Central memory CD8-positive, alpha-beta T cell (primary cell): ENCODE measurements at regions not wholly inside any gene's neighbourhood (a gene's known extent, or its start where the extent isn't known, plus 50 kb on each side); places are given as distances from the start of the nearest gene placed in this dataset.
A peak's percentile ranks its signal among the peaks of the same experiment; 100 is the strongest.
"Not testable (repeated sequence)": the region's sequence is repeated elsewhere in the genome, so short reads cannot be mapped to it uniquely, and the experiment has no call there.

Experiments
- ATAC-seq: fragments of 150-1000 bp; cut with Tn5 transposase; replicated peaks from 2 replicates; pipeline ENCODE4 v1.10.0; 2022; ENCODE audit warnings: mild to moderate bottlenecking, moderate FRiP score, moderate number of reproducible peaks; ENCODE audit not compliant: poor library complexity, severe bottlenecking; ENCODE audit errors: extremely low read depth
- DNase-seq, 2 donors: peaks; one replicate each; pipeline ENCODE4 v3.0.0; 2021; ENCODE audit warnings: low spot score in 2 of 2
- H3K27ac Mint-ChIP-seq: one replicate; pipeline ENCODE4 v1.8.0; 2022; ENCODE audit warnings: low read depth, mild to moderate bottlenecking, moderate library complexity, mixed read lengths
- H3K27me3 Mint-ChIP-seq: one replicate; pipeline ENCODE4 v1.8.0; 2022; ENCODE audit warnings: mixed read lengths
- H3K36me3 Mint-ChIP-seq: one replicate; pipeline ENCODE4 v1.8.0; 2022; ENCODE audit warnings: mild to moderate bottlenecking, moderate library complexity, mixed read lengths; ENCODE audit not compliant: insufficient read depth
- H3K4me1 Mint-ChIP-seq: one replicate; pipeline ENCODE4 v1.8.0; 2022; ENCODE audit warnings: mixed read lengths
- H3K4me3 Mint-ChIP-seq: one replicate; pipeline ENCODE4 v1.8.0; 2022; ENCODE audit warnings: mild to moderate bottlenecking, moderate library complexity, mixed read lengths
- H3K9me3 Mint-ChIP-seq: one replicate; pipeline ENCODE4 v1.8.0; 2022; ENCODE audit warnings: mixed read lengths

DNA sequence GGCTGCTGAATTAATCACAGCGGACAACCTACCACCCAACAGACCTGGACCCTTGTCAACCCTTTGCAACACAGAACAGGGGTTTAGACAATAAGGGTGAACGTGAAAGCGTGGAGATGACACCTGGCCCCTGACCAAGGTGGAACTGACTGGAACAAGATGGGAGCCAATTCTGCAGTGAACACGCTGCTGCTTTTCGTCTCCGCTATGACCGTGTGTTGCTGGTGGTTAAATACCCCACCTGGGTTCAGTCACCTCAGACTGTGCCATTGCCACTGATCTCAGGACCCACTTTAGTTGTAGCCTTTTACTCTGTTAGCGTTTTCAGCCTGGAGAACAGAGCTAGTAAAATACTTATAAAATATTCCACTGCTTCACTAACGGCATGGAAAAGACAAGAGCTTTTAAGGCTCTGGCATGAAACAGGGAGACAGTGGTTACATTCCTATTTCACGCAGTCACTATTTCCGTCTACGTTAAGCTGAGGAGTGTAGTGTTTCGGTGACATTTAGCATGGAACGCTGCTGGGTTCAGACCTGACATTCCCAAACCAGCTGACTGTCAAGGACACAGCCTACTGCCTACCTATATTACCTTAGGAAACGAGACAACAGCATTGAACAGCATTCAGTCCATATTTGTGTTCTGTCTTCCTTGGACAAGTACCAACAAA, 119.5 kb upstream of the PRSS1 start:
- Mint-ChIP-seq H3K27ac (no peak overlapping the region), H3K9me3 (no peaks in the 10 kb centered on the region)
- no peak for ATAC-seq

GRCh38 chr7:142628945-142629344, 120.3 kb upstream of the PRSS1 start:
- DNase-seq: no peak
- no peaks in the 10 kb centered on the region for H3K36me3 Mint-ChIP-seq
- peaks cover 14% of the 10 kb centered on the region for H3K27me3 Mint-ChIP-seq
- no peaks in the 10 kb centered on the region for H3K9me3 Mint-ChIP-seq
- ATAC-seq: no peak
- peaks cover 8% of the 10 kb centered on the region for H3K4me1 Mint-ChIP-seq
- H3K27ac Mint-ChIP-seq: no peak overlapping the region
- no peak overlapping the region for H3K4me3 Mint-ChIP-seq

More for the DNA sequence above, 119.5 kb upstream of the PRSS1 start:
- Mint-ChIP-seq H3K36me3 (no peaks in the 10 kb centered on the region), H3K4me1 (peaks cover 8% of the 10 kb centered on the region), H3K27me3 (peaks cover 14% of the 10 kb centered on the region), H3K4me3 (no peak overlapping the region)
- DNase-seq: no peak

GRCh38 chr7:142627223-142627622, 122.0 kb upstream of the PRSS1 start:
- not testable (repeated sequence) for H3K36me3 Mint-ChIP-seq, H3K9me3 Mint-ChIP-seq, H3K27me3 Mint-ChIP-seq, H3K27ac Mint-ChIP-seq, DNase-seq, H3K4me1 Mint-ChIP-seq, H3K4me3 Mint-ChIP-seq, ATAC-seq

- H3K27me3 Mint-ChIP-seq: peaks cover 3% of the 10 kb centered on the region
- H3K36me3 Mint-ChIP-seq: no peaks in the 10 kb centered on the region
- no peaks in the 10 kb centered on the region for H3K4me1 Mint-ChIP-seq
- H3K27ac Mint-ChIP-seq: peak overlapping the region; percentile 59
- H3K4me3 Mint-ChIP-seq: peak overlapping the region; percentile 56
- no peaks in the 10 kb centered on the region for H3K9me3 Mint-ChIP-seq
- DNase-seq: peak; percentile 34 to 44
- peak; percentile 32 for ATAC-seq
These were observed 122.7 kb upstream of the PRSS1 start for GRCh38 chr7:142626420-142627035.

GRCh38 chr7:142625216-142625615, 124.1 kb upstream of the PRSS1 start:
- H3K27me3 Mint-ChIP-seq, DNase-seq, H3K4me3 Mint-ChIP-seq, H3K9me3 Mint-ChIP-seq, ATAC-seq, H3K27ac Mint-ChIP-seq, H3K36me3 Mint-ChIP-seq, H3K4me1 Mint-ChIP-seq: not testable (repeated sequence)

DNA sequence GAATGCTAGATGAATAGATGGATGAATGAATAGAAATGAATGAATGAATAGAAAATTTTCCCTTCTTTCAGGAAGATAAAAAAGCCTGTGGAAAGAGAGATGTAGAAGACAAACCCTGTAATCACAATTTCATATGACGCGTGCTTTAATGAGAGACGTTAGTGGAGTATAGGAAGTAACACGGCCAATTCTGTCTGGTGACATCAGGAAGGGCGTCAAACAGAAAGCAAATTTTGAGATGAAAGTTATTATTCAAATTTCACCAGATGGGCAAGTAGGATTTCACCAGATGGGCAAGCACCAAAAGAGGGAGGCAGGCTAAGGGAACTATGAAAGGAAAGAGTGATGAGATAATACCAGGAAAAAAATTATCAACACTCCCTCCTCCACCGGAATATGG, 128.9 kb upstream of the PRSS1 start:
- H3K27ac Mint-ChIP-seq: peak overlapping the region; percentile 4
- no peak for ATAC-seq
- DNase-seq: no peak
- no peaks in the 10 kb centered on the region for H3K9me3 Mint-ChIP-seq
- H3K36me3 Mint-ChIP-seq: peaks cover 2% of the 10 kb centered on the region
- H3K4me1 Mint-ChIP-seq: no peaks in the 10 kb centered on the region
- H3K27me3 Mint-ChIP-seq: no peaks in the 10 kb centered on the region
- H3K4me3 Mint-ChIP-seq: no peak overlapping the region

DNA sequence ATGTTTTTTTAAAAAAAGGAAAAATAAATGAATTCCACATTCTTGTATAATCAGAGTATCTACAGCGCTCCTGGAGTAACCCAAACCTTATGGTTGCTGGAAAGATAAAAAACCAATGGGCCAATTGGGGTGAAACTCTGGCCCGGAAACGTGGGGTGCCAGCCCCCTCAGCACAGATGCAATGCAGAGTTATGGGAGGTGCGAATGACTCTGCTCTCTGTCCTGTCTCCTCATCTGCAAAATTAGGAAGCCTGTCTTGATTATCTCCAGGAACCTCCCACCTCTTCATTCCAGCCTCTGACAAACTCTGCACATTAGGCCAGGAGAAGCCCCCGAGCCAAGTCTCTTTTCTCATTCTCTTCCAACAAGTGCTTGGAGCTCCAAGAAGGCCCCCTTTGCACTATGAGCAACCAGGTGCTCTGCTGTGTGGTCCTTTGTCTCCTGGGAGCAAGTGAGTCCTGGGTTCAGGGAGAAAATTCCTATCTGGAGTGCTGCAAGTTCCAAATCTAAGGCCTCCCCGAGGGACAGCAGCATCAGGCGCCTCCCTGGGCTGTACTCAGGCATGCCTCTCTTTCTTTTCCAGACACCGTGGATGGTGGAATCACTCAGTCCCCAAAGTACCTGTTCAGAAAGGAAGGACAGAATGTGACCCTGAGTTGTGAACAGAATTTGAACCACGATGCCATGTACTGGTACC, 130.5 kb upstream of the PRSS1 start:
- ATAC-seq: no peak
- H3K27ac Mint-ChIP-seq: no peak overlapping the region

DNA sequence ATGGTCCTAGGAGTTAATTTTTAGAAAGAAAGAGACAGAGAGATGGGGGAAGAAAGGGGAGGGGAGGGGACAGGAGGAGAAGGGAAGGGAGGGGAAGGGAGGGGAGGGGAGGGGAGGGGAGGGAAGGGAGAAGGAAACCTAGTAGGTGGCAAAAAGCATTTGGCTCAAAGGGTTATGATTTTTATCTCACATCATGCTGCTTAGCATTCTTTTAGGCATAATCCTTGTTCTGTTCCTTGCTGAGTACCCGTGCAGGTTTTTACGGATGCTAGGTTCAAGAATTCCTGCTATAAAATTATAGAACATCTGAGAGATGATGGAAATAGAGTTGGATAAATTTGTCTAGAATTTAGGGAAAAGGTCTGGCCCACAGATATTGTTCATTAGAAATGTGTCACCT, 132.4 kb upstream of the PRSS1 start:
- no peak for ATAC-seq
- no peaks in the 10 kb centered on the region for H3K27me3 Mint-ChIP-seq
- H3K36me3 Mint-ChIP-seq: peaks cover 2% of the 10 kb centered on the region
- H3K4me1 Mint-ChIP-seq: no peaks in the 10 kb centered on the region
- DNase-seq: no peak
- H3K9me3 Mint-ChIP-seq: no peaks in the 10 kb centered on the region
- no peak overlapping the region for H3K27ac Mint-ChIP-seq
- H3K4me3 Mint-ChIP-seq: peak overlapping the region; percentile 62

More for the DNA sequence above, 130.5 kb upstream of the PRSS1 start:
- DNase-seq: no peak
- H3K27me3 Mint-ChIP-seq: no peaks in the 10 kb centered on the region
- H3K36me3 Mint-ChIP-seq: peaks cover 2% of the 10 kb centered on the region
- no peaks in the 10 kb centered on the region for H3K4me1 Mint-ChIP-seq
- peak overlapping the region; percentile 18 for H3K4me3 Mint-ChIP-seq
- H3K9me3 Mint-ChIP-seq: no peaks in the 10 kb centered on the region

- no peak for DNase-seq
- H3K9me3 Mint-ChIP-seq: no peaks in the 10 kb centered on the region
- H3K27ac Mint-ChIP-seq: no peak overlapping the region
- ATAC-seq: no peak
- no peaks in the 10 kb centered on the region for H3K4me1 Mint-ChIP-seq
- H3K36me3 Mint-ChIP-seq: peaks cover 2% of the 10 kb centered on the region
- peak overlapping the region; percentile 62 for H3K4me3 Mint-ChIP-seq
- no peaks in the 10 kb centered on the region for H3K27me3 Mint-ChIP-seq
These were observed 133.1 kb upstream of the PRSS1 start for GRCh38 chr7:142616121-142616643.

GRCh38 chr7:142615508-142615907, 133.8 kb upstream of the PRSS1 start:
- peak overlapping the region; percentile 70 for H3K27ac Mint-ChIP-seq
- no peaks in the 10 kb centered on the region for H3K9me3 Mint-ChIP-seq

GRCh38 chr7:142614116-142614515, 135.2 kb upstream of the PRSS1 start:
- Mint-ChIP-seq H3K27me3 (peaks cover 5% of the 10 kb centered on the region), H3K36me3 (peaks cover 2% of the 10 kb centered on the region), H3K4me3 (no peak overlapping the region), H3K9me3 (no peaks in the 10 kb centered on the region), H3K4me1 (no peaks in the 10 kb centered on the region), H3K27ac (peak overlapping the region; percentile 70)
- no peak for DNase-seq
- ATAC-seq: no peak

More at GRCh38 chr7:142615508-142615907, 133.8 kb upstream of the PRSS1 start:
- H3K4me3 Mint-ChIP-seq: no peak overlapping the region
- H3K27me3 Mint-ChIP-seq: no peaks in the 10 kb centered on the region
- DNase-seq (no peak), ATAC-seq (no peak)
- H3K4me1 Mint-ChIP-seq: no peaks in the 10 kb centered on the region
- H3K36me3 Mint-ChIP-seq: peaks cover 2% of the 10 kb centered on the region

- Mint-ChIP-seq H3K27me3 (peaks cover 9% of the 10 kb centered on the region), H3K36me3 (no peaks in the 10 kb centered on the region), H3K27ac (no peak overlapping the region), H3K9me3 (no peaks in the 10 kb centered on the region), H3K4me3 (no peak overlapping the region), H3K4me1 (no peaks in the 10 kb centered on the region)
- ATAC-seq (no peak), DNase-seq (no peak)
These were observed 136.9 kb upstream of the PRSS1 start for GRCh38 chr7:142612237-142612881.
